Body of pancreas (tissue), 4 donors: ENCODE measurements at regions not wholly inside any gene's neighbourhood (a gene's known extent, or its start where the extent isn't known, plus 50 kb on each side); places are given as distances from the start of the nearest gene placed in this dataset.

Source experiments
- POLR2A ChIP-seq, 3 donors: fragments of 450-650 bp; IDR thresholded peaks; one replicate each; pipeline ENCODE4 v1.6.1; 2016; ENCODE audit warnings: antibody characterized with exemption in 3 of 3, mild to moderate bottlenecking in 2 of 3
- TF ChIP-seq, protein P1 (sequence below), 7 experiments: fragments of 450-650 bp in 4 of 7; fragments of 200-600 bp in 3 of 7; sonication (generic) in 3 of 7; IDR thresholded peaks; one replicate each; pipeline ENCODE4 v1.5.1; 2016 to 2019; ENCODE audit warnings: antibody characterized with exemption in 7 of 7

DNA sequence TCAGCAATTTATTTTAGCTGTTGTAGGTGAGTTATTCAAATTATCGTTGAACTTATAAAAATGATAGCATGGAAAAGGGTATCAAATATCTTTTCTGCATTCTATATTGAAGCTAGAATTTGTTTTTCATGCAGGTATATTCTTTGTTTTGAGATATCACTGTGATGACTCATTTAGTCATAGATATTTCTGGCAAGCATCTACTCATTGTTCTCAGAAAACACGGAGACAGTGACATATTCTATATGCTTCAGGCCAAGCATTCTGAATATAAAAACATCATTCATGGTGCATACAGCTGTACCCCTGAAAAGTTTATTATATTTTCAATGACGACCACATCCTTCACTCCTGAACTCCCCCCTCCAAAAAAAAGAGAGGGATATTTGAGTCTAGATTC is 150.3 kb upstream of the GRIA1 start:
- TF ChIP-seq, protein P1, sequence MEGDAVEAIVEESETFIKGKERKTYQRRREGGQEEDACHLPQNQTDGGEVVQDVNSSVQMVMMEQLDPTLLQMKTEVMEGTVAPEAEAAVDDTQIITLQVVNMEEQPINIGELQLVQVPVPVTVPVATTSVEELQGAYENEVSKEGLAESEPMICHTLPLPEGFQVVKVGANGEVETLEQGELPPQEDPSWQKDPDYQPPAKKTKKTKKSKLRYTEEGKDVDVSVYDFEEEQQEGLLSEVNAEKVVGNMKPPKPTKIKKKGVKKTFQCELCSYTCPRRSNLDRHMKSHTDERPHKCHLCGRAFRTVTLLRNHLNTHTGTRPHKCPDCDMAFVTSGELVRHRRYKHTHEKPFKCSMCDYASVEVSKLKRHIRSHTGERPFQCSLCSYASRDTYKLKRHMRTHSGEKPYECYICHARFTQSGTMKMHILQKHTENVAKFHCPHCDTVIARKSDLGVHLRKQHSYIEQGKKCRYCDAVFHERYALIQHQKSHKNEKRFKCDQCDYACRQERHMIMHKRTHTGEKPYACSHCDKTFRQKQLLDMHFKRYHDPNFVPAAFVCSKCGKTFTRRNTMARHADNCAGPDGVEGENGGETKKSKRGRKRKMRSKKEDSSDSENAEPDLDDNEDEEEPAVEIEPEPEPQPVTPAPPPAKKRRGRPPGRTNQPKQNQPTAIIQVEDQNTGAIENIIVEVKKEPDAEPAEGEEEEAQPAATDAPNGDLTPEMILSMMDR (IDR thresholded peaks at IDR 0.05) = no peak
- TF ChIP-seq POLR2A (IDR thresholded peaks at IDR 0.05) = no peak
